GM23338 (cell line): ENCODE measurements at regions not wholly inside any gene's neighbourhood (a gene's known extent, or its start where the extent isn't known, plus 50 kb on each side); places are given as distances from the start of the nearest gene placed in this dataset.

Experiments
- ATAC-seq: fragments of 200-7000 bp; cut with Tn5 transposase; 3 replicates; pipeline ENCODE4 v1.9.1; 2020
- DNase-seq: peaks from one replicate; pipeline ENCODE4 v3.0.0-alpha.2; 2015; ENCODE audit warnings: low spot score
- H2AFZ ChIP-seq: fragments of 200-600 bp; sonication (generic); 2 replicates; pipeline ENCODE4 v1.8.0; 2016; ENCODE audit warnings: antibody characterized with exemption, mild to moderate bottlenecking, moderate library complexity
- H3F3A ChIP-seq: fragments of 200-600 bp; sonication (generic); replicated peaks from 2 replicates; pipeline ENCODE4 v1.8.0; 2017; ENCODE audit warnings: antibody characterized with exemption, mixed run types, low read depth
- H3K27ac ChIP-seq: fragments of 200-600 bp; sonication (generic); 2 replicates; pipeline ENCODE4 v1.6.1; 2016; ENCODE audit warnings: low read depth
- H3K27me3 ChIP-seq: fragments of 200-600 bp; sonication (generic); 2 replicates; pipeline ENCODE4 v1.8.0; 2016; ENCODE audit warnings: mild to moderate bottlenecking, mixed run types, moderate library complexity; ENCODE audit not compliant: insufficient read depth
- H3K36me3 ChIP-seq: fragments of 200-600 bp; sonication (generic); 2 replicates; pipeline ENCODE4 v1.8.0; 2016; ENCODE audit warnings: mild to moderate bottlenecking; ENCODE audit not compliant: insufficient read depth
- H3K4me1 ChIP-seq: fragments of 200-600 bp; sonication (generic); 2 replicates; pipeline ENCODE4 v1.8.0; 2016; ENCODE audit warnings: mild to moderate bottlenecking, moderate library complexity; ENCODE audit not compliant: insufficient read depth
- H3K4me2 ChIP-seq: fragments of 200-600 bp; sonication (generic); 2 replicates; pipeline ENCODE4 v1.7.1; 2017; ENCODE audit warnings: mixed run types
- H3K4me3 ChIP-seq: fragments of 200-600 bp; sonication (generic); 2 replicates; pipeline ENCODE4 v1.6.1; 2016; ENCODE audit warnings: mixed run types
- H3K79me2 ChIP-seq: fragments of 200-600 bp; sonication (generic); replicated peaks from 2 replicates; pipeline ENCODE4 v1.8.0; 2017; ENCODE audit warnings: mild to moderate bottlenecking; ENCODE audit not compliant: insufficient read depth
- H3K9me2 ChIP-seq: fragments of 200-600 bp; sonication (generic); 2 replicates; pipeline ENCODE4 v1.8.0; 2017; ENCODE audit not compliant: insufficient read depth
- H4K20me1 ChIP-seq: fragments of 200-600 bp; sonication (generic); replicated peaks from 2 replicates; pipeline ENCODE4 v1.8.0; 2017; ENCODE audit warnings: mild to moderate bottlenecking; ENCODE audit not compliant: insufficient read depth
- H3K27ac Mint-ChIP-seq: 2 replicates; pipeline ENCODE4 v1.8.0; 2020; ENCODE audit warnings: inconsistent platforms, mild to moderate bottlenecking, moderate library complexity, mixed read lengths
- H3K27me3 Mint-ChIP-seq: 3 replicates; pipeline ENCODE4 v1.8.0; 2022; ENCODE audit warnings: low read depth, mild to moderate bottlenecking, moderate library complexity, mixed read lengths, inconsistent platforms; ENCODE audit not compliant: insufficient read depth, poor library complexity
- H3K36me3 Mint-ChIP-seq: 3 replicates; pipeline ENCODE4 v1.8.0; 2021; ENCODE audit warnings: low read depth, mild to moderate bottlenecking, inconsistent platforms, moderate library complexity, mixed read lengths
- H3K4me1 Mint-ChIP-seq: 3 replicates; pipeline ENCODE4 v1.8.0; 2020; ENCODE audit warnings: mild to moderate bottlenecking, inconsistent platforms, mixed read lengths
- H3K4me3 Mint-ChIP-seq: 3 replicates; pipeline ENCODE4 v1.8.0; 2021; ENCODE audit warnings: moderate library complexity, mild to moderate bottlenecking, inconsistent platforms, mixed read lengths
- H3K9me3 Mint-ChIP-seq: 3 replicates; pipeline ENCODE4 v1.8.0; 2020; ENCODE audit warnings: moderate library complexity, mild to moderate bottlenecking, inconsistent platforms, mixed read lengths
- CREB1 ChIP-seq: fragments of 250-450 bp; sonication (Bioruptor Pico); IDR thresholded peaks from 2 replicates; pipeline ENCODE4 v1.5.0; 2020; ENCODE audit warnings: low read depth, mild to moderate bottlenecking, moderate library complexity
- CTCF ChIP-seq, 2 experiments: fragments of 200-600 bp in 1 of 2; sonication (generic) in 1 of 2; conservative IDR thresholded peaks; 2 replicates each; pipeline versions ENCODE4 v1.5.1 to v1.6.1; 2016 to 2017; ENCODE audit warnings: antibody characterized with exemption in 2 of 2, low read depth in 2 of 2, mild to moderate bottlenecking in 2 of 2, moderate library complexity in 1 of 2
- EZH2 ChIP-seq: fragments of 200-600 bp; sonication (generic); IDR thresholded peaks from one replicate; pipeline ENCODE4 v1.8.0; 2017; ENCODE audit warnings: antibody characterized with exemption, mild to moderate bottlenecking, low read depth; ENCODE audit not compliant: unreplicated experiment
- EZH2phosphoT487 ChIP-seq: fragments of 200-600 bp; sonication (generic); IDR thresholded peaks from one replicate; pipeline ENCODE4 v1.8.1; 2018; ENCODE audit warnings: antibody characterized with exemption; ENCODE audit not compliant: unreplicated experiment
- JUNB ChIP-seq: IDR thresholded peaks from one replicate; pipeline ENCODE4 v1.6.1; 2016; ENCODE audit warnings: antibody characterized with exemption; ENCODE audit not compliant: unreplicated experiment
- NANOG ChIP-seq: IDR thresholded peaks from 2 replicates; pipeline ENCODE4 v1.6.1; 2016; ENCODE audit warnings: antibody characterized with exemption, borderline replicate concordance
- POLR2AphosphoS5 ChIP-seq: IDR thresholded peaks from 2 replicates; pipeline ENCODE4 v1.6.1; 2016; ENCODE audit warnings: antibody characterized with exemption, low read depth
- REST ChIP-seq: IDR thresholded peaks from one replicate; pipeline ENCODE4 v1.6.1; 2018; ENCODE audit warnings: antibody characterized with exemption; ENCODE audit not compliant: unreplicated experiment
- STAT1 ChIP-seq: IDR thresholded peaks from one replicate; pipeline ENCODE4 v1.6.1; 2016; ENCODE audit warnings: antibody characterized with exemption; ENCODE audit not compliant: unreplicated experiment

- Histone ChIP-seq H4K20me1 (no peaks in the 10 kb centered on the region), H3K36me3 (no peaks in the 10 kb centered on the region), H3K27me3 (no peaks in the 10 kb centered on the region), H3K4me3 (no peak overlapping the region), H3K9me2 (peaks cover 13% of the 10 kb centered on the region; the same call in 1 of the 2 replicates), H3K4me2 (no peak overlapping the region), H3K27ac (no peak overlapping the region), H2AFZ (no peak overlapping the region), H3K4me1 (no peaks in the 10 kb centered on the region), H3K79me2 (no peaks in the 10 kb centered on the region), H3F3A (no peaks in the 10 kb centered on the region)
- no peak for TF ChIP-seq EZH2phosphoT487
- Mint-ChIP-seq H3K27ac (no peak overlapping the region), H3K4me1 (no peaks in the 10 kb centered on the region), H3K36me3 (no peaks in the 10 kb centered on the region), H3K9me3 (no peaks in the 10 kb centered on the region), H3K4me3 (no peak overlapping the region), H3K27me3 (no peaks in the 10 kb centered on the region)
- DNase-seq, result no peak
- no peak for ATAC-seq
These were observed 412.4 kb downstream of the TXNL1 start for GRCh38 chr18:56226025-56226424.

GRCh38 chr18:56224669-56225561, 413.5 kb downstream of the TXNL1 start:
- Mint-ChIP-seq H3K9me3 (no peaks in the 10 kb centered on the region), H3K4me3 (no peak overlapping the region), H3K27ac (no peak overlapping the region), H3K27me3 (no peaks in the 10 kb centered on the region), H3K36me3 (no peaks in the 10 kb centered on the region), H3K4me1 (no peaks in the 10 kb centered on the region)
- no peaks in the 10 kb centered on the region for H3K4me1 ChIP-seq
- H3F3A ChIP-seq, result no peaks in the 10 kb centered on the region
- H3K9me2 ChIP-seq, result peaks cover 13% of the 10 kb centered on the region; the same call in 1 of the 2 replicates
- H3K4me2 ChIP-seq, result no peak overlapping the region
- H2AFZ ChIP-seq, result peak overlapping the region; percentile 85; the same call in 1 of the 2 replicates
- no peaks in the 10 kb centered on the region for H3K79me2 ChIP-seq
- no peaks in the 10 kb centered on the region for H3K36me3 ChIP-seq
- peak; percentile 23; the same call in 1 of the 3 replicates for ATAC-seq
- no peak overlapping the region for H3K27ac ChIP-seq
- DNase-seq, result no peak
- no peaks in the 10 kb centered on the region for H3K27me3 ChIP-seq
- H3K4me3 ChIP-seq, result no peak overlapping the region
- H4K20me1 ChIP-seq, result no peaks in the 10 kb centered on the region
- TF ChIP-seq EZH2, result no peak
- TF ChIP-seq POLR2AphosphoS5, result no peak
- no peak for TF ChIP-seq REST
- TF ChIP-seq NANOG, result no peak
- no peak for TF ChIP-seq JUNB
- no peak for TF ChIP-seq STAT1
- TF ChIP-seq CREB1 (CRISPR knock-in tag), result no peak
- no peak for TF ChIP-seq CTCF (conservative IDR thresholded peaks at IDR 0.05; ENCODE audit: low read depth in 2 of 2)
